ENCODE measurements at regions not wholly inside any gene's neighbourhood (a gene's known extent, or its start where the extent isn't known, plus 50 kb on each side); places are given as distances from the start of the nearest gene placed in this dataset.

- no peak overlapping the region for H3K9ac ChIP-seq (ENCODE audit: insufficient read depth, low read length, poor library complexity, severe bottlenecking)
- 34% methylated on average over 2 of the region's 4 CpGs for WGBS (ENCODE audit: insufficient coverage)
- Mint-ChIP-seq H3K36me3 (no peaks in the 10 kb centered on the region), H3K4me3 (no peak overlapping the region), H3K27me3 (ENCODE audit: low read depth in 3 of 3) (peaks cover 2 to 6% (median 4%) of the 10 kb centered on the region in 3 donors), H3K27ac (no peak overlapping the region), H3K9me3 (peaks cover 0 to 7% (median 0%) of the 10 kb centered on the region in 7 donors), H3K4me1 (no peaks in the 10 kb centered on the region)
- H3K9me3 ChIP-seq (replicated peaks in 1 of 2; ENCODE audit: control insufficient read depth in 1 of 2, insufficient read depth in 1 of 2, low read length in 2 of 2) = no peaks in the 10 kb centered on the region
- no peaks in the 10 kb centered on the region for H3K27me3 ChIP-seq (ENCODE audit: control insufficient read depth in 2 of 2, insufficient read depth in 2 of 2, low read length in 2 of 2)
- no peaks in the 10 kb centered on the region for H3K79me2 ChIP-seq (ENCODE audit: insufficient read depth, low read length)
- TF ChIP-seq CTCF (IDR thresholded peaks at IDR 0.05) = no peak
- intact Hi-C loops (cut with micrococcal nuclease) = no loop called here
- no peak overlapping the region for H3K27ac ChIP-seq (ENCODE audit: low read depth in 1 of 2, low read length in 2 of 2)
- H3K4me3 ChIP-seq (replicated peaks in 1 of 3; ENCODE audit: low read depth in 2 of 3, low read length in 3 of 3) = no peak overlapping the region
- H3K4me2 ChIP-seq (replicated peaks; ENCODE audit: extremely low read depth, low read length, poor library complexity, severe bottlenecking) = no peak overlapping the region
- H3K36me3 ChIP-seq (replicated peaks in 1 of 2; ENCODE audit: control insufficient read depth in 1 of 2, insufficient read depth in 2 of 2, low read length in 2 of 2) = no peaks in the 10 kb centered on the region
- H2AFZ ChIP-seq (ENCODE audit: insufficient read depth, low read depth, low read length, poor library complexity, severe bottlenecking) = no peak overlapping the region
- H3K4me1 ChIP-seq (ENCODE audit: control insufficient read depth in 1 of 2, insufficient read depth in 2 of 2, low read length in 2 of 2) = no peaks in the 10 kb centered on the region
- no peaks in the 10 kb centered on the region for H4K20me1 ChIP-seq (ENCODE audit: insufficient read depth, low read length)
- DNase-seq = no peak
These were observed 149.8 kb upstream of the BNIP2 start for GRCh38 chr15:59838900-59839299.

GRCh38 chr15:59835776-59836175, 146.7 kb upstream of the BNIP2 start:
- Histone ChIP-seq H3K36me3 (replicated peaks in 1 of 2; ENCODE audit: control insufficient read depth in 1 of 2, insufficient read depth in 2 of 2, low read length in 2 of 2) (no peaks in the 10 kb centered on the region), H3K27me3 (ENCODE audit: control insufficient read depth in 2 of 2, insufficient read depth in 2 of 2, low read length in 2 of 2) (no peaks in the 10 kb centered on the region), H3K4me1 (ENCODE audit: control insufficient read depth in 1 of 2, insufficient read depth in 2 of 2, low read length in 2 of 2) (no peaks in the 10 kb centered on the region), H3K4me2 (replicated peaks; ENCODE audit: extremely low read depth, low read length, poor library complexity, severe bottlenecking) (no peak overlapping the region), H3K9ac (ENCODE audit: insufficient read depth, low read length, poor library complexity, severe bottlenecking) (no peak overlapping the region), H3K9me3 (replicated peaks in 1 of 2; ENCODE audit: control insufficient read depth in 1 of 2, insufficient read depth in 1 of 2, low read length in 2 of 2) (no peaks in the 10 kb centered on the region), H4K20me1 (ENCODE audit: insufficient read depth, low read length) (no peaks in the 10 kb centered on the region), H2AFZ (ENCODE audit: insufficient read depth, low read depth, low read length, poor library complexity, severe bottlenecking) (no peak overlapping the region), H3K27ac (ENCODE audit: low read depth in 1 of 2, low read length in 2 of 2) (no peak overlapping the region), H3K79me2 (ENCODE audit: insufficient read depth, low read length) (no peaks in the 10 kb centered on the region), H3K4me3 (replicated peaks in 1 of 3; ENCODE audit: low read depth in 2 of 3, low read length in 3 of 3) (no peak overlapping the region)
- Mint-ChIP-seq H3K36me3 (no peaks in the 10 kb centered on the region), H3K4me3 (no peak overlapping the region), H3K27me3 (ENCODE audit: low read depth in 3 of 3) (peaks cover 2 to 6% (median 4%) of the 10 kb centered on the region in 3 donors), H3K27ac (no peak overlapping the region), H3K9me3 (no peaks in the 10 kb centered on the region), H3K4me1 (no peaks in the 10 kb centered on the region)
- intact Hi-C loops (cut with micrococcal nuclease) = no loop called here
- TF ChIP-seq CTCF (IDR thresholded peaks at IDR 0.05) = no peak
- DNase-seq = no peak
- no CpG with 5 or more reads among the region's 1 CpG for WGBS (ENCODE audit: insufficient coverage)
